IPS-18a (cell line): ENCODE measurements at regions not wholly inside any gene's neighbourhood (a gene's known extent, or its start where the extent isn't known, plus 50 kb on each side); places are given as distances from the start of the nearest gene placed in this dataset.

Source experiments
- H3K27ac ChIP-seq: one replicate; pipeline ENCODE4 v1.5.1; 2013; ENCODE audit warnings: low read length
- H3K27me3 ChIP-seq: one replicate; pipeline ENCODE4 v1.6.1; 2013; ENCODE audit warnings: mild to moderate bottlenecking, low read length; ENCODE audit not compliant: control insufficient read depth, insufficient read depth
- H3K36me3 ChIP-seq: one replicate; pipeline ENCODE4 v1.6.1; 2013; ENCODE audit warnings: low read depth, low read length; ENCODE audit not compliant: control insufficient read depth
- H3K4me1 ChIP-seq: one replicate; pipeline ENCODE4 v1.6.1; 2013; ENCODE audit warnings: low read depth, low read length; ENCODE audit not compliant: control insufficient read depth
- H3K4me3 ChIP-seq: one replicate; pipeline ENCODE4 v1.5.1; 2013; ENCODE audit warnings: low read length
- H3K9ac ChIP-seq: one replicate; pipeline ENCODE4 v1.6.1; 2013; ENCODE audit warnings: mild to moderate bottlenecking, low read length, moderate library complexity
- H3K9me3 ChIP-seq: one replicate; pipeline ENCODE4 v1.6.1; 2013; ENCODE audit warnings: low read depth, low read length; ENCODE audit not compliant: control insufficient read depth

- no peaks in the 10 kb centered on the region for H3K36me3 ChIP-seq
Measured at GRCh38 chr12:60349232-60349978, 753.6 kb downstream of the SLC16A7 start.

GRCh38 chr12:60387356-60387755, 791.5 kb downstream of the SLC16A7 start:
- H3K27ac ChIP-seq = no peak overlapping the region
- H3K27me3 ChIP-seq = no peaks in the 10 kb centered on the region
- H3K9me3 ChIP-seq = no peaks in the 10 kb centered on the region
- no peak overlapping the region for H3K9ac ChIP-seq
- no peaks in the 10 kb centered on the region for H3K36me3 ChIP-seq
- no peaks in the 10 kb centered on the region for H3K4me1 ChIP-seq
- no peak overlapping the region for H3K4me3 ChIP-seq

More at GRCh38 chr12:60349232-60349978, 753.6 kb downstream of the SLC16A7 start:
- H3K9ac ChIP-seq = no peak overlapping the region
- H3K27me3 ChIP-seq = no peaks in the 10 kb centered on the region
- no peaks in the 10 kb centered on the region for H3K4me1 ChIP-seq
- no peak overlapping the region for H3K27ac ChIP-seq
- H3K9me3 ChIP-seq = no peaks in the 10 kb centered on the region
- H3K4me3 ChIP-seq = no peak overlapping the region

GRCh38 chr12:60391051-60391450, 795.2 kb downstream of the SLC16A7 start:
- Histone ChIP-seq H3K9me3 (no peaks in the 10 kb centered on the region), H3K27me3 (no peaks in the 10 kb centered on the region), H3K4me1 (no peaks in the 10 kb centered on the region), H3K4me3 (no peak overlapping the region), H3K36me3 (no peaks in the 10 kb centered on the region), H3K9ac (no peak overlapping the region), H3K27ac (no peak overlapping the region)

- Histone ChIP-seq H3K27ac (no peak overlapping the region), H3K27me3 (no peaks in the 10 kb centered on the region), H3K4me3 (no peak overlapping the region), H3K9me3 (no peaks in the 10 kb centered on the region), H3K4me1 (no peaks in the 10 kb centered on the region), H3K9ac (no peak overlapping the region), H3K36me3 (no peaks in the 10 kb centered on the region)
Measured at GRCh38 chr12:60391791-60392190, 796.0 kb downstream of the SLC16A7 start.

- H3K9ac ChIP-seq = no peak overlapping the region
- no peaks in the 10 kb centered on the region for H3K9me3 ChIP-seq
- no peak overlapping the region for H3K27ac ChIP-seq
- no peaks in the 10 kb centered on the region for H3K4me1 ChIP-seq
- no peaks in the 10 kb centered on the region for H3K36me3 ChIP-seq
- no peak overlapping the region for H3K4me3 ChIP-seq
- no peaks in the 10 kb centered on the region for H3K27me3 ChIP-seq
Measured at GRCh38 chr12:60393093-60393492, 797.3 kb downstream of the SLC16A7 start.

- no peak overlapping the region for H3K27ac ChIP-seq
- no peaks in the 10 kb centered on the region for H3K9me3 ChIP-seq
- no peaks in the 10 kb centered on the region for H3K36me3 ChIP-seq
- no peak overlapping the region for H3K9ac ChIP-seq
- H3K4me3 ChIP-seq = no peak overlapping the region
- H3K4me1 ChIP-seq = no peaks in the 10 kb centered on the region
- no peaks in the 10 kb centered on the region for H3K27me3 ChIP-seq
Measured at GRCh38 chr12:60394665-60395064, 798.8 kb downstream of the SLC16A7 start.

GRCh38 chr12:60398547-60398946, 802.7 kb downstream of the SLC16A7 start:
- no peaks in the 10 kb centered on the region for H3K9me3 ChIP-seq
- no peak overlapping the region for H3K4me3 ChIP-seq
- H3K4me1 ChIP-seq = no peaks in the 10 kb centered on the region
- H3K27me3 ChIP-seq = no peaks in the 10 kb centered on the region
- H3K36me3 ChIP-seq = no peaks in the 10 kb centered on the region
- H3K27ac ChIP-seq = no peak overlapping the region
- H3K9ac ChIP-seq = no peak overlapping the region

GRCh38 chr12:60399064-60399463, 803.2 kb downstream of the SLC16A7 start:
- Histone ChIP-seq H3K27me3 (no peaks in the 10 kb centered on the region), H3K4me3 (no peak overlapping the region), H3K9ac (no peak overlapping the region), H3K36me3 (no peaks in the 10 kb centered on the region), H3K4me1 (no peaks in the 10 kb centered on the region), H3K9me3 (no peaks in the 10 kb centered on the region), H3K27ac (no peak overlapping the region)

- Histone ChIP-seq H3K27ac (no peak overlapping the region), H3K9me3 (no peaks in the 10 kb centered on the region), H3K27me3 (no peaks in the 10 kb centered on the region), H3K9ac (no peak overlapping the region), H3K4me3 (no peak overlapping the region), H3K36me3 (no peaks in the 10 kb centered on the region), H3K4me1 (no peaks in the 10 kb centered on the region)
Measured at GRCh38 chr12:60402996-60403395, 807.2 kb downstream of the SLC16A7 start.

GRCh38 chr12:60415351-60415750, 819.5 kb downstream of the SLC16A7 start:
- Histone ChIP-seq H3K9ac (no peak overlapping the region), H3K4me3 (no peak overlapping the region), H3K27me3 (no peaks in the 10 kb centered on the region), H3K4me1 (no peaks in the 10 kb centered on the region), H3K9me3 (no peaks in the 10 kb centered on the region), H3K27ac (no peak overlapping the region), H3K36me3 (no peaks in the 10 kb centered on the region)

- Histone ChIP-seq H3K27ac (no peak overlapping the region), H3K9me3 (peaks cover 3% of the 10 kb centered on the region), H3K4me3 (no peak overlapping the region), H3K9ac (no peak overlapping the region), H3K27me3 (no peaks in the 10 kb centered on the region), H3K4me1 (no peaks in the 10 kb centered on the region), H3K36me3 (no peaks in the 10 kb centered on the region)
Measured at GRCh38 chr12:60419986-60420385, 824.2 kb downstream of the SLC16A7 start.

- no peaks in the 10 kb centered on the region for H3K36me3 ChIP-seq
- H3K9me3 ChIP-seq = peaks cover 3% of the 10 kb centered on the region
- no peak overlapping the region for H3K9ac ChIP-seq
- H3K4me1 ChIP-seq = no peaks in the 10 kb centered on the region
- H3K4me3 ChIP-seq = no peak overlapping the region
- no peaks in the 10 kb centered on the region for H3K27me3 ChIP-seq
- no peak overlapping the region for H3K27ac ChIP-seq
Measured at GRCh38 chr12:60421741-60422140, 825.9 kb downstream of the SLC16A7 start.
